Activated T-cell treated with anti-CD3 and anti-CD28 coated beads, Interleukin-2, amount 50 U/mL, for 4 hours (primary cell): ENCODE measurements at regions not wholly inside any gene's neighbourhood (a gene's known extent, or its start where the extent isn't known, plus 50 kb on each side); places are given as distances from the start of the nearest gene placed in this dataset.

Source experiments
- ATAC-seq, 2 donors: fragments of 200-7000 bp; cut with Tn5 transposase; one replicate each; pipeline ENCODE4 v1.10.0; 2021
- DNase-seq: peaks from one replicate; pipeline ENCODE4 v3.0.0-alpha.2; 2020
- H3K27me3 Mint-ChIP-seq: one replicate; pipeline ENCODE4 v1.8.0; 2021; ENCODE audit warnings: low read depth, mixed read lengths
- H3K36me3 Mint-ChIP-seq: one replicate; pipeline ENCODE4 v1.8.0; 2022; ENCODE audit warnings: mixed read lengths; ENCODE audit not compliant: insufficient read depth
- H3K4me1 Mint-ChIP-seq: one replicate; pipeline ENCODE4 v1.8.0; 2021; ENCODE audit warnings: low read depth, mixed read lengths
- H3K4me3 Mint-ChIP-seq: one replicate; pipeline ENCODE4 v1.8.0; 2021; ENCODE audit warnings: mild to moderate bottlenecking, moderate library complexity, mixed read lengths
- H3K9me3 Mint-ChIP-seq: one replicate; pipeline ENCODE4 v1.8.0; 2021; ENCODE audit warnings: mixed read lengths

GRCh38 chr3:177947901-177948300 is 588.3 kb upstream of the KCNMB2 start:
- peaks cover 27% of the 10 kb centered on the region for H3K4me1 Mint-ChIP-seq
- H3K4me3 Mint-ChIP-seq: no peak overlapping the region
- ATAC-seq (no peak), DNase-seq (no peak)
- no peaks in the 10 kb centered on the region for H3K36me3 Mint-ChIP-seq
- peaks cover 5% of the 10 kb centered on the region for H3K9me3 Mint-ChIP-seq
- H3K27me3 Mint-ChIP-seq: no peaks in the 10 kb centered on the region

GRCh38 chr3:177948716-177949425 is 587.4 kb upstream of the KCNMB2 start:
- Mint-ChIP-seq H3K4me1 (peaks cover 18% of the 10 kb centered on the region), H3K36me3 (no peaks in the 10 kb centered on the region), H3K4me3 (no peak overlapping the region), H3K27me3 (no peaks in the 10 kb centered on the region), H3K9me3 (peaks cover 4% of the 10 kb centered on the region)
- ATAC-seq (no peak), DNase-seq (no peak)

GRCh38 chr3:177959188-177959587 is 577.0 kb upstream of the KCNMB2 start:
- ATAC-seq (no peak), DNase-seq (no peak)
- Mint-ChIP-seq H3K4me3 (no peak overlapping the region), H3K9me3 (no peaks in the 10 kb centered on the region), H3K36me3 (no peaks in the 10 kb centered on the region), H3K27me3 (no peaks in the 10 kb centered on the region), H3K4me1 (no peaks in the 10 kb centered on the region)

- Mint-ChIP-seq H3K9me3 (no peaks in the 10 kb centered on the region), H3K4me3 (no peak overlapping the region), H3K27me3 (no peaks in the 10 kb centered on the region), H3K36me3 (no peaks in the 10 kb centered on the region), H3K4me1 (no peaks in the 10 kb centered on the region)
- no peak for DNase-seq
- ATAC-seq: no peak
Observed at GRCh38 chr3:177960014-177960413, 576.2 kb upstream of the KCNMB2 start.

GRCh38 chr3:177960722-177961121 is 575.5 kb upstream of the KCNMB2 start:
- DNase-seq (no peak), ATAC-seq (no peak)
- Mint-ChIP-seq H3K36me3 (no peaks in the 10 kb centered on the region), H3K4me3 (no peak overlapping the region), H3K4me1 (no peaks in the 10 kb centered on the region), H3K27me3 (no peaks in the 10 kb centered on the region), H3K9me3 (no peaks in the 10 kb centered on the region)

GRCh38 chr3:177961784-177962183 is 574.5 kb upstream of the KCNMB2 start:
- no peaks in the 10 kb centered on the region for H3K4me1 Mint-ChIP-seq
- no peaks in the 10 kb centered on the region for H3K9me3 Mint-ChIP-seq
- no peaks in the 10 kb centered on the region for H3K36me3 Mint-ChIP-seq
- H3K27me3 Mint-ChIP-seq: no peaks in the 10 kb centered on the region
- no peak overlapping the region for H3K4me3 Mint-ChIP-seq
- DNase-seq (no peak), ATAC-seq (no peak)

GRCh38 chr3:177966493-177966892 is 569.7 kb upstream of the KCNMB2 start:
- Mint-ChIP-seq H3K27me3 (no peaks in the 10 kb centered on the region), H3K9me3 (no peaks in the 10 kb centered on the region), H3K4me1 (no peaks in the 10 kb centered on the region), H3K4me3 (no peak overlapping the region), H3K36me3 (no peaks in the 10 kb centered on the region)
- no peak for ATAC-seq
- no peak for DNase-seq

GRCh38 chr3:177968891-177969290 is 567.3 kb upstream of the KCNMB2 start:
- Mint-ChIP-seq H3K36me3 (no peaks in the 10 kb centered on the region), H3K4me1 (no peaks in the 10 kb centered on the region), H3K27me3 (no peaks in the 10 kb centered on the region), H3K9me3 (no peaks in the 10 kb centered on the region), H3K4me3 (no peak overlapping the region)
- no peak for ATAC-seq
- no peak for DNase-seq

- ATAC-seq (no peak), DNase-seq (no peak)
- Mint-ChIP-seq H3K4me1 (no peaks in the 10 kb centered on the region), H3K9me3 (no peaks in the 10 kb centered on the region), H3K27me3 (no peaks in the 10 kb centered on the region), H3K4me3 (no peak overlapping the region), H3K36me3 (no peaks in the 10 kb centered on the region)
Observed at GRCh38 chr3:177973241-177973840, 562.9 kb upstream of the KCNMB2 start.

- no peaks in the 10 kb centered on the region for H3K4me1 Mint-ChIP-seq
- H3K36me3 Mint-ChIP-seq: no peaks in the 10 kb centered on the region
- ATAC-seq (no peak), DNase-seq (no peak)
- no peaks in the 10 kb centered on the region for H3K27me3 Mint-ChIP-seq
- no peak overlapping the region for H3K4me3 Mint-ChIP-seq
- H3K9me3 Mint-ChIP-seq: no peaks in the 10 kb centered on the region
Observed at GRCh38 chr3:177976241-177976640, 560.0 kb upstream of the KCNMB2 start.

- Mint-ChIP-seq H3K9me3 (no peaks in the 10 kb centered on the region), H3K27me3 (no peaks in the 10 kb centered on the region), H3K4me1 (no peaks in the 10 kb centered on the region), H3K4me3 (no peak overlapping the region), H3K36me3 (no peaks in the 10 kb centered on the region)
- ATAC-seq (no peak), DNase-seq (no peak)
Observed at GRCh38 chr3:177976866-177977265, 559.4 kb upstream of the KCNMB2 start.

GRCh38 chr3:177977381-177978158 is 558.7 kb upstream of the KCNMB2 start:
- H3K9me3 Mint-ChIP-seq: no peaks in the 10 kb centered on the region
- H3K27me3 Mint-ChIP-seq: no peaks in the 10 kb centered on the region
- no peak for DNase-seq

GRCh38 chr3:177978946-177979345 is 557.3 kb upstream of the KCNMB2 start:
- H3K4me3 Mint-ChIP-seq: no peak overlapping the region
- H3K36me3 Mint-ChIP-seq: no peaks in the 10 kb centered on the region
- no peak for DNase-seq
- H3K9me3 Mint-ChIP-seq: no peaks in the 10 kb centered on the region
- H3K4me1 Mint-ChIP-seq: no peaks in the 10 kb centered on the region
- H3K27me3 Mint-ChIP-seq: no peaks in the 10 kb centered on the region
- ATAC-seq: no peak

More at GRCh38 chr3:177977381-177978158, 558.7 kb upstream of the KCNMB2 start:
- no peaks in the 10 kb centered on the region for H3K4me1 Mint-ChIP-seq
- no peak for ATAC-seq
- no peak overlapping the region for H3K4me3 Mint-ChIP-seq
- H3K36me3 Mint-ChIP-seq: no peaks in the 10 kb centered on the region

- no peaks in the 10 kb centered on the region for H3K4me1 Mint-ChIP-seq
- no peaks in the 10 kb centered on the region for H3K36me3 Mint-ChIP-seq
- H3K9me3 Mint-ChIP-seq: no peaks in the 10 kb centered on the region
- no peak for ATAC-seq
- H3K4me3 Mint-ChIP-seq: no peak overlapping the region
- no peaks in the 10 kb centered on the region for H3K27me3 Mint-ChIP-seq
- DNase-seq: no peak
Observed at GRCh38 chr3:177979703-177980102, 556.5 kb upstream of the KCNMB2 start.

- Mint-ChIP-seq H3K36me3 (no peaks in the 10 kb centered on the region), H3K27me3 (no peaks in the 10 kb centered on the region), H3K4me3 (no peak overlapping the region), H3K9me3 (no peaks in the 10 kb centered on the region), H3K4me1 (no peaks in the 10 kb centered on the region)
- no peak for ATAC-seq
- no peak for DNase-seq
Observed at GRCh38 chr3:177981576-177981975, 554.7 kb upstream of the KCNMB2 start.
